HG03575 (cell line): ENCODE measurements at regions not wholly inside any gene's neighbourhood (a gene's known extent, or its start where the extent isn't known, plus 50 kb on each side); places are given as distances from the start of the nearest gene placed in this dataset.
"Not testable (repeated sequence)": the region's sequence is repeated elsewhere in the genome, so short reads cannot be mapped to it uniquely, and the experiment has no call there.

Experiments
- ATAC-seq: cut with Tn5 transposase; IDR thresholded peaks from one replicate; pipeline ENCODE4 v1.9.1; 2021; ENCODE audit not compliant: unreplicated experiment, insufficient number of reproducible peaks, low FRiP score; ENCODE audit errors: extremely low read depth

GRCh38 chr14:40986655-40987054, 620.0 kb upstream of the LRFN5 start:
- no peak for ATAC-seq

DNA sequence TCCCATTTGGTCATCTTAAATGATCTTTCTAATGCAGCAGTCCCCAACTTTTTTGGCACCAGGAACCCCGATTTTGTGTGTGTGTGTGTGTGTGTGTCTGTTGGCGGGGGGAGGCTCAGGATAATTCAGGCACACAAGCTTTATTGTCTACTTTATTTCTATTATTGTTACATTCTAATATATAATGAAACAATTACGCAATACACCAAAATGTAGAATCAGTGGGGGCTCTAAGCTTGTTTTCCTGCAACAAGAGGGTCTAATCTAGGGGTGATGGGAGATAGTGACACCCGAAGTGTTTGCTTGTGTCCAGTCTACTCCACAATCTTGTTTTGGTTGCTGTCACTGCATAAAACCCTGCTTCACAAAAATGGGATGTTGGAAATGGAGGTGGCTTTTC, 621.1 kb upstream of the LRFN5 start:
- ATAC-seq = no peak

- no peak for ATAC-seq
Measured at GRCh38 chr14:40983604-40984003, 623.1 kb upstream of the LRFN5 start.

DNA sequence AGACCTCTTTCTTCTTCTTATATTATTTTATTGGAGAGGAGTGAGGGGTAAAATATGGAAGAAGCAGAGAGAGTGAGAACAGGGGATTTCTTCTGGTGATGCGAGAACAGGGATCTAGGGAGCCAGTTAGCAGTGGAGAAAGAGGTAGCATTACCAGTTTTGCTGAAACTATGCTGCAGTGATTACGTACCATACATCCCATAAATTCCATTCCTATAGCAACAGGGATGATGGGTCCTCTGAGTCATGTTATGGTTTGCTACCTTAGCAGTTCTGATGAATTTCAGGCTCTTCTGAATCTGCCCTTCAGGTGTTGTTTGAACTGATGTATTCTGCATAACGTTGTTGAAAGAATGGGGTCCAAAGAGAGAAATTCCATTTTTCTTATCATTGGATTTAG, 625.4 kb upstream of the LRFN5 start:
- ATAC-seq = no peak

- ATAC-seq = not testable (repeated sequence)
Measured at GRCh38 chr14:40960257-40960656, 646.4 kb upstream of the LRFN5 start.

DNA sequence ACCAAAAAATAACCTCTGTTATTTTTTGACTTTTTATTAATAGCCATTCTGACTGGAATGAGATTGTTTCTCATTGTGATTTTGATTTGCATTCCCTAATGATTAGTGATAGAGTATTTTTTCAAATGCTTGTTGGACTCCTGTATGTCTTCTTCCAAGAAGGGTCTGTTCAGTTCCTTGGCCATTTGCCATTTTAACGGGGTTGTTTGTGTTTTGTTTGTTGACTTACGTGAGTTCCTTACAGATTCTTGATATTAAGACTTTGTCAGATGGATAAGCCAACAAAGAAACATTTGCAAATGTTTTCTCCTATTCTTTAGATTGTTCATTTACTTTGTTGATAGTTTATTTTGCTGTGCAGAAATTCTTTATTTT, 651.6 kb upstream of the LRFN5 start:
- no peak for ATAC-seq

- not testable (repeated sequence) for ATAC-seq
Measured at GRCh38 chr14:40954448-40955130, 652.1 kb upstream of the LRFN5 start.

GRCh38 chr14:40944521-40944920, 662.2 kb upstream of the LRFN5 start:
- ATAC-seq = no peak

DNA sequence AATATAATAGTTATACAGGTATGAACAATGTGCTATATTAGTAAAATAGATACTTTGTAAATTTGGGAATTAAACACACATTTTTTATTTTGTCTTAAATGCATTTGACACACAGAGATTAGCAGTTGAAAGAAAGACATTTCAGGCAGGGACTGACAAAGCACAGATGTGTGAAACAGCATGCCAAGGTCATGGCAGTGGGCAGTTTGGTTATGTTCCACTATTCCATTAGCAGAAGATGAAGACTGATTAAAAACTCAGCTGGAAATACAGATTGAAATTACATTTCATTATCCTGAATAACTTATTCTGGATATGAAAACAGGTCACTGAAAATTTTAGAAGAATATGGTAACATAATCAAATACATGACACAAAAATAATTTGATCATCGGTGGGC, 669.8 kb upstream of the LRFN5 start:
- no peak for ATAC-seq

DNA sequence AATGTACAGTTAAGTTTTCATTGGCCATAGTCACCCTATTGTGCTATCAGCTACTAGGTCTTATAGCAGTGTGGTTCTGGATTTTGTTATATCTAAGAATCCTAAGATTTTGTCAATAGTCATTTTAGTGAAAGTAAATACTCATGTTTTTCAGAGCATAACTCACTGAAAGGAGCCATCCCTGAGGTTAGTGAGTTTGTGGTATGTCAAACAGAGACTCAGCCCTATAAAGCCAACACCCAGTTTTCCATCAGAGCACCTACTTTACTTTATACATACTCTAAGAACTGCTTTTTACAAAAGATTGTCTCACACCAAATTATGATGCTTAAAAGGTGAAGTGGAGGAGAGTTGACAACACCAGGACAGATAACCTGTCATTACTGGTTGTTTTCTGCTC, 686.3 kb upstream of the LRFN5 start:
- ATAC-seq = no peak

DNA sequence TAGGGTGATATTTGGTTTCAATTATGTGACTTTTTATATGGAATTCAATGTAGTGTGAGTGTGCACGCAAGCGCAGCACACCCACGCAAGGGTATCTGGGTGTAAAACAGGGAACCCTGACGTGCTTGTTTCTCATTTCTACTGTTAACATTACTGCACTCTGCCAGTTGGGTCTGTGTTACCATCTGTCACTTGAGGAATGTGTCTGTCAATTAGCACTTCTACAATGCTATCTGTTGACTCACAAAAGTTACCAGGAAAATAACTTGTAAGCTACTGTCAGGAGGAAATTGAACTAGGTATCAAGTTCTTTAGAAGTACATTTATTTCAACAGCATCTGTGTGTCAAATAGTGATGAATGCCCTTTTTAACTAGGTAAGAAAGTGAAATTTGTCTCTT, 695.5 kb upstream of the LRFN5 start:
- no peak for ATAC-seq

DNA sequence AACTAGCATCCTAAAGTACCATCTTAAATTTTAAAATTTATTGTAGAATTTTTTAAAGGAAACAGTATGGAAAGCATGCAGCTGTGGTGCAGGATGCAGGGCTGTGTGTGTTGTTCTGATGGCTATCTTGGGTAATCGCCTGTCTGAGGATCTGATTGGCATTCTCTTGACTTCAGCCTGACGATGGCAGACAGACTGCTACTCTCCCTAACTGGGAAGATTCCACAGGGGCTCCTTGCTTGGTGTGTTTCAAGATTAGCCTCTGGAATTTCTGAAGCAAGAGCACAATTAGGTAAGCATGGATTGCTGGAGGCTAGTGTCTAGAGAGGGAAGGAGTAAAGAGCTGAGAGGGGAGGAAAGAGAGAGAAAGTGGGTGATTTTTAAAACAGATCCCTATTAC, 696.8 kb upstream of the LRFN5 start:
- no peak for ATAC-seq

DNA sequence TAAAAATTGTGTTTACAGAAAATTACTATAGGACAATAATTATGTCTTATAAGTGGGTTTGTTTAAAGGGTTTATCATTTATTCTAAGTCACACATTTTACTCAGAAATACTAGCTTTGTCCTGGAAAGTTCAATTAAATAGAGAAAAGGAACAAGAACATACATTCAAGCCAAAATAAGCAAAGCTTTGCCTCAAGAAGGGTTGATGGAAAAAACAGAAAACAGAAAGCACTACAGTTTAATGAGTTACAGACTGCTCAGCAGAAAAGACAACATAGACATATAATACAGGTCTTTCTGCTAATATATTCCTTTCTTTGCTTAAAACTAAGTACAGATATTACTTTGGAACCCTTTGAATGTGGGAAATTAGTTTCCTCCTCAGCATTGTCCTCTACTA, 703.0 kb upstream of the LRFN5 start:
- no peak for ATAC-seq

GRCh38 chr14:40899435-40899834, 707.2 kb upstream of the LRFN5 start:
- no peak for ATAC-seq

GRCh38 chr14:40894846-40895245, 711.8 kb upstream of the LRFN5 start:
- ATAC-seq = no peak

DNA sequence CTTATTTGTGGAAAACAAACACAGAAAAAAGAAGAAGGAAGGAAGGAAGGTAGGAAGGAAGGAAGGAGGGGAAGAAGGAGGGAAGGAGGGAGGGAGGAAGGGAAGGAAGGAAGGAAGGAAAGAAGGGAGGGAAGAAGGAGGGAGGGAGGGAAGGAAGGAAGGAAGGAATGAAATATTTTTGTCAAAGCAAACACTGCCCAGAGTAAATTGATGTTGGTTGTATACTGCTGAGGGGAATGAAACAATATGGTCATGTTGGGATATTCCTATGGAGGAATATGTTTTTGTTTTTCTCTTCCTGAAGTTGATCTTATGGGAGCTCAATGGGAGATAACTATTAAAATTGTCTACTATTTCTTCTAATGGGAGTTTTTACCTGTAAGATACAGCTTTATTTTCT, 717.5 kb upstream of the LRFN5 start:
- no peak for ATAC-seq

DNA sequence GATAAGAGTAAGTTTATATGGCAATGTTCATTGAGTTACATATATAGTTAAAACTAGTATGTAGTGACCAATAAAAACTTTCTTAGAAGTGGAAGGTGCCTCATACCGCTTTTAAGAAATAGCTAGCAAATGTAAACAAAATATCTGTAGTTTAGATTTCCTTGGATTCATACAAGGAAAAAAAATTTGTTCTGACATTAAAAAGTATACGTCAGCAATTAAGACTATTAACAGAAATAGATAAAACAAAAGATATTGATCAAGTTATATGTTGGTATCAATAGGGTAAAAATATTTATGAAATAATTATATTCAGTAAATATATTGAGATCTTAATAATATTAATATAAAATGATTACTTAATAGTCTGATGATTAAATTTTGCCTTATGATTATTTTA, 718.8 kb upstream of the LRFN5 start:
- no peak for ATAC-seq

GRCh38 chr14:40870252-40870651, 736.4 kb upstream of the LRFN5 start:
- no peak for ATAC-seq

DNA sequence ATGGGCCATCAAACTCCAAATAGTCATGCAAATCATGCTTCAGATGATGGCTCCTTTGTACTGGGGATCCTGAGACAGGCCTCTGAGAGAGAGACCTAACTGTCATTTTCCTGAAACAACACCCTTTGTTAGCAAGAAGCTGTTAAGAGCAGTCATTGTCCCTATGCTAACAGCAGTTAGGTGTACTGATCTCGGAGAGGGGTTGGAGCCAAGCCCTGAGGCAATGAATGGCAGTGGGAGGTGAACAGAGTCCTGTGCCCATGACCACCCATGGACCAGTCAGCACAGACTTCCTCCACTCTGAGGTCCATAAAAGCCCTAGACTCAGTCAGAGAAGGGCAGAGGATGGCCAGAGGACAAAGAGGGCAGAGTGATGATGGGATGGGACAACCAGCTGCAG, 747.6 kb upstream of the LRFN5 start:
- ATAC-seq = no peak

DNA sequence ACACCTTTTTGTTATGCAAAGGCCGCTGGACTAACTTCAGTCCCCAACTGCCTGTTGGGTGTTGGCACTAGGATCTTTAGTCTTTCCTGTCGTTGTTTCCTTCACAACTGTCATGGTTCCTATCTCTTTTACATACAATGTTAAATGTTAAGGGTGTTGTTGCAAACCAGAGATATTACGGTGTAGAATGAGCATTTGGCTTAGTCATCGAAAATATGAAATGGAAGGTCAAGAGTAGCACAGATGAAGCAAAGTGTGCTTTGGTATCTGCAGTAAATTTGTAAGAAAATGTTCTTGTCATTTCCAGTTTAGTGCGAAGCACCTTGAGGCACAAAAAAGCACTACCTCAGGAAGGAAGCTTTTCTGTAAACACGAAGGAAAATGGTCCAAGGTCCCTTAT, 751.3 kb upstream of the LRFN5 start:
- no peak for ATAC-seq

- no peak for ATAC-seq
Measured at GRCh38 chr14:40850191-40850590, 756.5 kb upstream of the LRFN5 start.
